HG02798 (cell line): ENCODE measurements at regions not wholly inside any gene's neighbourhood (a gene's known extent, or its start where the extent isn't known, plus 50 kb on each side); places are given as distances from the start of the nearest gene placed in this dataset.

Source experiments
- ATAC-seq: cut with Tn5 transposase; IDR thresholded peaks from one replicate; pipeline ENCODE4 v1.9.1; 2021; ENCODE audit warnings: mild to moderate bottlenecking; ENCODE audit not compliant: unreplicated experiment, poor library complexity

- ATAC-seq: no peak
Observed at GRCh38 chr1:172969611-172970010, 81.1 kb downstream of the TNFSF18 start.

GRCh38 chr1:172970186-172970585 is 80.6 kb downstream of the TNFSF18 start:
- no peak for ATAC-seq

GRCh38 chr1:172971241-172971640 is 79.5 kb downstream of the TNFSF18 start:
- no peak for ATAC-seq

GRCh38 chr1:172972258-172972657 is 78.5 kb downstream of the TNFSF18 start:
- no peak for ATAC-seq

GRCh38 chr1:172973424-172973823 is 77.3 kb downstream of the TNFSF18 start:
- ATAC-seq: no peak

GRCh38 chr1:172976222-172977041 is 74.3 kb downstream of the TNFSF18 start:
- no peak for ATAC-seq

GRCh38 chr1:172977296-172978017 is 73.3 kb downstream of the TNFSF18 start:
- no peak for ATAC-seq

- no peak for ATAC-seq
Observed at GRCh38 chr1:172978595-172978994, 72.1 kb downstream of the TNFSF18 start.

GRCh38 chr1:172979828-172980227 is 70.9 kb downstream of the TNFSF18 start:
- ATAC-seq: no peak

GRCh38 chr1:172980456-172980855 is 70.3 kb downstream of the TNFSF18 start:
- no peak for ATAC-seq

GRCh38 chr1:172980971-172981370 is 69.8 kb downstream of the TNFSF18 start:
- ATAC-seq: no peak
